ENCODE measurements at regions not wholly inside any gene's neighbourhood (a gene's known extent, or its start where the extent isn't known, plus 50 kb on each side); places are given as distances from the start of the nearest gene placed in this dataset.

GRCh38 chr18:29430416-29430815 lies 1253.5 kb upstream of the CDH2 start:
- no peak overlapping the region for H3K18ac ChIP-seq (ENCODE audit: extremely low read depth, low read length)
- H3K27me3 ChIP-seq (replicated peaks in 1 of 4; ENCODE audit: control insufficient read depth in 3 of 4, extremely low read depth in 1 of 4, insufficient read depth in 3 of 4, low read length in 3 of 4): no peaks in the 10 kb centered on the region
- no peak overlapping the region for H4K5ac ChIP-seq (ENCODE audit: insufficient read length, low read depth, low read length)
- H3K4me2 ChIP-seq (ENCODE audit: insufficient read depth in 1 of 2, low read depth in 2 of 2, low read length in 2 of 2): no peak overlapping the region
- H3K9me3 ChIP-seq (ENCODE audit: insufficient read depth in 2 of 2, low read depth in 1 of 2, low read length in 1 of 2): peaks cover 7 to 11% of the 10 kb centered on the region in 2 experiments
- no peak overlapping the region for H3K56ac ChIP-seq (replicated peaks; ENCODE audit: insufficient read length, low read depth, low read length)
- H2BK12ac ChIP-seq (ENCODE audit: low read depth, low read length): no peak overlapping the region
- H3K79me1 ChIP-seq (ENCODE audit: low read depth, low read length): no peaks in the 10 kb centered on the region
- no peak overlapping the region for H2BK20ac ChIP-seq (ENCODE audit: low read length)
- DNase-seq (ENCODE audit: low read depth in 1 of 2, low spot score in 2 of 2) (no peak), FAIRE-seq (no peak)
- no peak overlapping the region for H2AFZ ChIP-seq (ENCODE audit: low read length)
- no peaks in the 10 kb centered on the region; a peak in 2 of 8 replicates for H3K36me3 ChIP-seq (ENCODE audit: control insufficient read depth in 2 of 4, insufficient read depth in 4 of 4, low read length in 3 of 4)
- no peak overlapping the region for H4K91ac ChIP-seq (replicated peaks; ENCODE audit: insufficient read length, low read length)
- no peaks in the 10 kb centered on the region for H3K4me1 ChIP-seq (replicated peaks in 1 of 4; ENCODE audit: control insufficient read depth in 3 of 4, insufficient read depth in 4 of 4, low read length in 3 of 4)
- H3K23me2 ChIP-seq (ENCODE audit: low read depth, low read length): no peaks in the 10 kb centered on the region
- H4K8ac ChIP-seq (ENCODE audit: extremely low read depth, insufficient read depth, low read length): no peak overlapping the region
- no peak overlapping the region for H2BK120ac ChIP-seq (replicated peaks; ENCODE audit: low read depth, low read length)
- H2BK15ac ChIP-seq (ENCODE audit: low read length): no peak overlapping the region
- ChIA-PET POLR2A (ENCODE audit: partially characterized antibody) (no interaction called here), CTCF (ENCODE audit: partially characterized antibody) (no interaction called here)
- no peak overlapping the region for H3K14ac ChIP-seq (ENCODE audit: insufficient read length)
- H3K4me3 ChIP-seq (ENCODE audit: extremely low read depth in 1 of 4, insufficient read depth in 2 of 4, low read depth in 3 of 4, low read length in 4 of 4): no peak overlapping the region
- H3K27ac ChIP-seq (ENCODE audit: low read depth, low read length): no peak overlapping the region
- H3K79me2 ChIP-seq (ENCODE audit: control insufficient read depth in 1 of 2, insufficient read depth in 2 of 2, low read length in 2 of 2): no peaks in the 10 kb centered on the region
- no peak overlapping the region for H3K9ac ChIP-seq (replicated peaks in 1 of 4; ENCODE audit: extremely low read depth in 1 of 4, low read depth in 3 of 4, low read length in 3 of 4)
- H4K20me1 ChIP-seq (replicated peaks in 1 of 2; ENCODE audit: control insufficient read depth in 1 of 2, insufficient read depth in 2 of 2, low read length in 2 of 2): no peaks in the 10 kb centered on the region
- H2BK5ac ChIP-seq (ENCODE audit: low read depth, low read length): no peak overlapping the region
- H3K23ac ChIP-seq (ENCODE audit: insufficient read length): no peak overlapping the region
- no peak for TF ChIP-seq RFX5 (IDR thresholded peaks at IDR 0.05; ENCODE audit: borderline replicate concordance, low read depth, low read length)
- TF ChIP-seq HDAC2 (IDR thresholded peaks at IDR 0.05; ENCODE audit: borderline replicate concordance in 1 of 2, low read depth in 2 of 2, low read length in 2 of 2): no peak
- no peak for TF ChIP-seq ASH2L (IDR thresholded peaks at IDR 0.05; ENCODE audit: low read length)
- no peak for TF ChIP-seq ZNF274 (IDR thresholded peaks at IDR 0.05; ENCODE audit: borderline replicate concordance, extremely low read depth, low read length)
- no peak for TF ChIP-seq SIX5 (IDR thresholded peaks at IDR 0.05; ENCODE audit: low read depth, low read length)
- no peak for TF ChIP-seq CHD1 (IDR thresholded peaks at IDR 0.05; ENCODE audit: low read depth, low read length)
- TF ChIP-seq E2F6 (IDR thresholded peaks at IDR 0.05): no peak
- no peak for TF ChIP-seq POLR2A (IDR thresholded peaks at IDR 0.05; ENCODE audit: control extremely low read depth in 1 of 2, low read depth in 2 of 2, low read length in 2 of 2)
- no peak for TF ChIP-seq TEAD4 (IDR thresholded peaks at IDR 0.05; ENCODE audit: low read depth, low read length)
- TF ChIP-seq SP1 (IDR thresholded peaks at IDR 0.05; ENCODE audit: low read depth, low read length): no peak
- no peak for TF ChIP-seq RAD21 (IDR thresholded peaks at IDR 0.05 in 1 of 2, conservative IDR thresholded peaks at IDR 0.05 in 1 of 2; ENCODE audit: low read depth in 2 of 2, low read length in 2 of 2)
- TF ChIP-seq CREB1 (IDR thresholded peaks at IDR 0.05): no peak
- no peak for TF ChIP-seq SAP30 (IDR thresholded peaks at IDR 0.05; ENCODE audit: insufficient read depth, insufficient replicate concordance, low read length)
- TF ChIP-seq EGR1 (IDR thresholded peaks at IDR 0.05; ENCODE audit: borderline replicate concordance, low read depth, low read length): no peak
- TF ChIP-seq SIRT6 (IDR thresholded peaks at IDR 0.05; ENCODE audit: low read length): no peak
- no peak overlapping the region for H3K4ac ChIP-seq (replicated peaks; ENCODE audit: insufficient read length, low read depth, low read length)
- H2AK5ac ChIP-seq (ENCODE audit: low read depth, low read length): no peak overlapping the region
